Left lobe of liver (tissue), 2 donors: ENCODE measurements at regions not wholly inside any gene's neighbourhood (a gene's known extent, or its start where the extent isn't known, plus 50 kb on each side); places are given as distances from the start of the nearest gene placed in this dataset.
"Not testable (repeated sequence)": the region's sequence is repeated elsewhere in the genome, so short reads cannot be mapped to it uniquely, and the experiment has no call there.

Experiments
- ATAC-seq: fragments of 200-7000 bp; cut with Tn5 transposase; one replicate; pipeline ENCODE4 v1.9.1; 2020; ENCODE audit warnings: mild to moderate bottlenecking, moderate library complexity
- DNase-seq: peaks from one replicate; pipeline ENCODE4 v3.0.0-alpha.2; 2020; ENCODE audit warnings: low spot score
- donor health status: DM: no; HTN: no; CAD: no; lungs with moderate emphysema.
- donor health status: DM: no; HTN: yes; CAD: no.

DNA sequence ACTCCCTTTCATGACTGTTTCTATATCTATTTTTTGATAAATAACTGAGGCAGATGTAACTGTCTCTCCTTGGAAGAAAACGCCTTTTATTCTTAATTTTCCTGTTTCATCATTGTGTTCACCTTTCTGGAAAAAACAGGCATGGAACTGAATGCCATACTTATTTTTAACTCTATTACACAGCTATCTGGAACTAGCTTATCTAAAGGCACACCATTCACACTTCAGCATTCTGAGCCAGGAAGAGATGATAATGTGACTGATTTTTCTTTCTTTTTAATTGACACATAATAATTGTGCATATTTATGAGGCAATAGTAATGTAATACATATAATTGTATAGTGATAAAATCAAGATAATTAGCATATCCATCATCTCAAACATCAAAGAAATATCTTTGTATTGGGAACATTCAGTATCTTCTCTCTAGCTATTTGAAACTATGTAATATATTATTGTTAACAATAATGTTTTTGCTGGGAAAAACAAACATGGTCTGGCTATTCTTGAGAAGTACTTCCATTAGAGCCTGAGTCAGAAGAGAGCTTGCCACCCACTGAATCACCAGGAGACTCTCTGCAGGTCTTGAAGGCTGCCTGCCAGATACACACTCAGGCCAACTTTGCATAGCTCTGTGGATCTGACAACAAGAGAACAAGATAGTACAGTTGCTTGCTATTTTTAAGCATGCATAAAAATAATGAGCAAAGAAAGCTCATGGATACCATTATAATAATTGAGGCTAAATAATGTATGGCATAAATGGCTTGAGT, 501.0 kb upstream of the EDIL3 start:
- DNase-seq (no peak), ATAC-seq (no peak)

DNA sequence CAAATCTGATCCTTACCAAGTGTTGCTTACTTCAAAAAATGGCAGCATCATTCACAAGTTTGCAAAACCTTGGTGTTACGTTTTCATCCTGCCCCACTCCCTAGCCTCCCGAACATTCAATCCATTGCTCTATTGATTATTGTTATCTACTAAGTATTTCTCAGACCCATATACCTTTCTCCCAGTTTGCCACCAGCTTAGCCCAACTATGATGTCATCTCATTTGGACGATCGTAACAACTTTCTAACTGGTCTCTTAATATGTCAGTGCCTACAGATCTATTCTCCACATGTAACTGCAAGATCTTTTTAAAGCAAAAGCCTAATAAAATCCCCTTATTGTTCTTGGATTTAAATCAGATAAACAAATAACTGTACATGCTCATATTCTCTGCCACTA, 497.1 kb upstream of the EDIL3 start:
- no peak for ATAC-seq
- no peak for DNase-seq

DNA sequence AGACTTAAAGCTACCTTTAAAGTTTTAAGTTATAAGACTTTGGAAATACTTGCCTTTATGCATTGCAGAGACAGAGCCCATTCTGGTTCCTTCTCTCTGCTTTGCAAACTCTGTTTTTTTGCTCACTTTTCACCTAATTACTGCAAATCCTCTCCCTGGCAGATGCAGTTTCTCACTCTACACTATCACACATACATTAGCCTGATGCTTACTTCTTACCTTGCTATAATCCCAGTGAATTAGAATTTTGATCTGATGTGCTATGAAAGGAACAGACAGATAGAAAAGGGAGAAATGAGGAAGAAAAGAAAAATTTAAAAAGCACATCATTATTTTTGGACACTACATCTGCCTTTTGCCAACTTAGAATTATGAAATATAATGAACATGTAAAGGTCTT, 489.5 kb upstream of the EDIL3 start:
- ATAC-seq, result no peak
- no peak for DNase-seq

DNA sequence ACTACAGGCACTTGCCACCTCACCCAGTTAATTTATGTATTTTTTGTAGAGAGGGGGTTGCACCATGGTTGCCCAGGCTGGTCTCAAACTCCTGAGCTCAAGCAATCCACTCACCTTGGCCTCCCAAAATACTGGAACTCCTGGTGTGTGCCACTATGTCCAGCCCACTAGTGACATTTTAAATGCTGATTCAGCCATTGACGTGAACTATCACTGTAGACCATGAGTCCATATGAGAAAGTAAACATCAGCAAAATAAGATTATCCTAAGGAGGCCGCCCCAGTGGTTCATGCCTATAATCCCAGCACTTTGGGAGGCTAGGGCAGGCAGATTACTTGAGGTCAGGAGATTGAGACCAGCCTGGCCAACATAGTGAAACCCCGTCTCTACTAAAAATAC, 488.1 kb upstream of the EDIL3 start:
- ATAC-seq (no peak), DNase-seq (no peak)

DNA sequence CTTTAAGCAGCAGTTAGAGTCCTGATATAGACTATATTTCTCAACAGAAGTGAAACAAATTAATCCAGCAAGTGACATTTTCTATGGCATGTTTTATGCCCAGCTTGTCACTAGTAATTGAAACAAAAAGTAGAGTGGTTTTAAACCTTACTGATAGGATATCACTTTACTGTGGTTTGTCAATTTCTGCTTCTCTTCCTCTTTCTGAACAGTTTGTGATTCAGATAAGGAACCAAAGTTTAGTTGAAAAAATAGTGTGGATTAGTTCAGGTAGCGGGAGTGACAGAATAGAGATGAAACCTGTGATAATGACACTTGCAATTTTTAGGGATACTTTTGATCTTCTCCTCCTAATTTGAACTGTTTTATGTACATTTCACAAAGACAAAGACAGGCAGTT, 485.7 kb upstream of the EDIL3 start:
- DNase-seq, result no peak
- no peak for ATAC-seq

DNA sequence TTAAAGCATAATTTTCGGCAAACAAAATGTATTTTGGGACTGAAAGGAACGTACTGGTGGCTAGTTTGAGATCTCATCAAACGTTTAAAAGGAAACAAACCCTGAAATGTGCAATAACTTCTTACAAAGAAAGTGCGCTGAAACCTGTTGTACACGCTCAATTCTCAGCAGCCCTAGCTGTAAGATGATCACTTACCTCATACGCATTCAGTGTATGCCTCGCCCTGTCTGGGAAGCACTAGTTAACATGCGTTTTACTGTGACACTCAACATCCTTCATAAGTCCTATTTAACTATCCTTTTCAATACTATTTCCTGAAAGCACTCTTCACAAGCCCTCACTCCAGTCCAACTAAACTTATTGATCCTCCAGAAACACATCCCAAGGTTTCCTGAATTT, 485.0 kb upstream of the EDIL3 start:
- no peak for ATAC-seq

DNA sequence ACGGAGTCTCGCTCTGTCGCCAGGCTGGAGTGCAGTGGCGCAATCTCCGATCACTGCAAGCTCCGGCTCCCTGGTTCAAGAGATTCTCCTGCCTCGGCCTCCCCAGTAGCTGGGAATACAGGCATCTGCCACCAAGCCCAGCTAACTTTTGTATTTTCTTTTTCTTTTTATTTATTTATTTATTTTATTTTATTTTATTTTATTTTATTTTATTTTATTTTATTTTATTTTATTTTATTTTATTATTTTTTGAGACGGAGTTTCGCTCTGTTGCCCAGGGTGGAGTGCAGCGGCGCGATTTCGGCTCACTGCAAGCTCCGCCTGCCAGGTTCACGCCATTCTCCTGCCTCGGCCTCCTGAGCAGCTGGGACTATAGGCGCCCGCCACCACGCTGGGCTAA, 479.3 kb upstream of the EDIL3 start:
- ATAC-seq, DNase-seq: not testable (repeated sequence)

More for the DNA sequence above, 485.0 kb upstream of the EDIL3 start:
- DNase-seq, result no peak

DNA sequence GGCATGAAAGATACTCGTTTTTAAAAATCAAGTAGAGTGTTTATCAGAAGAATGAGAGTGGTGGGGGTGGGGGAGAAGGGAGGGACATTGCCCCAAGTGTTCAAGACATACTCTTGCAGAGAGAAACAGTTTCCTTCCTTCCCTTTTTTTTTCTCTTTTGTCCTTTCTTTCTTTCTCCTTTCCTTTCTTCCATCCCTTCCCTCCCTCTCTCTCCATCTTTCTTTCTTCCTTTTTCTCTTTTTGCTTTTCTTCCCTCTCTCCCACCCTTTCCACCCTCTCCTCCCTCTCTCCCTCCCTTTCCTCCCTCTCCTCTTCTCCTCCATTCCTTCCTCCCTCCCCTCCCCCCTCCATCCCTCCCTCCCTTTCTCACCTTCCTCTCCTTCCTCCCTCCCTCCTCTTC, 478.3 kb upstream of the EDIL3 start:
- DNase-seq, result no peak

DNA sequence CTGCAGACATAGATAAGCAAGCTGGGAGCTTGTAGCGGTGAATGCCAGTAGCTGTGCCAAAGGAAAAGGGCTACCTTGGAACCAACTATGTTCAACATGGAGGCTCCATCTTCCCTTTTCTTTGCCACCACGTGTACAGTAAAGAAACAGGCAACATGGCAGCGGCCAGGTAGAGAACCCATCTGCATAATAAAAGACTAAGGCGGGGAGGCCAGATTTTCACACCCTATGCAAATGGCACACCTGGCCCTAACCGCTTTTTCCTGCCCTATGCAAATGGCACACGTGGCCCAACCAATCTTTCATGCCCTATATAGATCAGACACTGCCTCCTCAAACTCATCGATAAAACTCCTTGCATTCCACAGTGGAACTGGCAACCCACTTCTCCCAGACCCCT, 477.5 kb upstream of the EDIL3 start:
- ATAC-seq (no peak), DNase-seq (no peak)

More for the DNA sequence above, 478.3 kb upstream of the EDIL3 start:
- no peak for ATAC-seq

DNA sequence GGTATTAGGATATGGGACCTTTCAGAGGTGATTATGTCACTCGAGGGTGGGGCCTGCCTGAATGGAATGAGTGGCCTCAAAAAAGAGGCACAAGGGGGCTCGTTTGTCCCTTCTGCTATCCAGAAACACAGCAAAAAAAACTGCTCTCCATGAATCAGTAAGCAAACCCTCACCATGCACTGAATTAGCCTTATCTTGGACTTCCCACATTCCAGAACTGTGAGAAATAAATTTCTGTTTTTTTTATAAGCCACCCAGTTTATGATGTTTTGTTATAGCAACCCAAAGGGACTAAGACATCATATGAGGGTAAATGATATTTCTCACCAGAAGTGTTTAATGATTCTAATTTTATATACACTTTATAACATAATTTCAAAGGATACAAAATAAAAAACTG, 476.6 kb upstream of the EDIL3 start:
- DNase-seq (no peak), ATAC-seq (no peak)

DNA sequence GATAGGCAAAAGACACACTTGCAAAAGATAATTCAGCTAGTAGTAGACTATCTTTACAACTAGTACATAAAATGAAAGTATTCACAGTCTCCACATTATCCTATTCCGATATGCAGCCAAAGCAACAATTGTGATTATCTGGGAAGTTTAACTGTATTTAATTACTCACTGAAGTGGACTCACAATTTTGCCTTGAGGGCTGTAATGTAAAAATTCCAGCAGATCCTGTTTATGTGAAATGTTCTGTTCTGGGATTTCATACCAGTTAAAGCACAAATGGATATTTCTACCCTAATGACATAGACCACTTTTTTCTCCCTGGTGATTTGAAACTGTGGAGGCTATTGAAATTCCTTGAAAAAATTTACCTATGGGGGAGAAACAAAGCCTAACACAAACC, 474.4 kb upstream of the EDIL3 start:
- ATAC-seq, result no peak
- DNase-seq, result no peak

DNA sequence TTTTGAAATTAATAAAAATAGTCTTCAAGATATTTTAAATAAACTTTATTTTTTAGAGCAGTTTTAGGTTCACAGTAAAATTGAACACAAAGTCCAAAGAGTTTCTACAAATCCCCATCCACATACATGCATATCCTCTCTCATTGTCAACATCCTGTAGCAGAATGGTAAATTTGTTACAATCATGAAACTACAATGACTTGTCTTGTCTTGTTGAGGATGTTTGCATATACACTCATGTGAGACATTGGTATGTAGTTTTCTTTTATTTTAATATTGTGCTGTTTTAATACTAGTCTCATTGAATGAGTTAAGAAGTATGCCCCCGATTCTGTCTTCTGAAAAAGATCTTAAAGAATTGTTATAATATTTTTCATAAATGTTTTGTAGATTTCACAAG, 447.0 kb upstream of the EDIL3 start:
- no peak for DNase-seq
- ATAC-seq, result no peak

DNA sequence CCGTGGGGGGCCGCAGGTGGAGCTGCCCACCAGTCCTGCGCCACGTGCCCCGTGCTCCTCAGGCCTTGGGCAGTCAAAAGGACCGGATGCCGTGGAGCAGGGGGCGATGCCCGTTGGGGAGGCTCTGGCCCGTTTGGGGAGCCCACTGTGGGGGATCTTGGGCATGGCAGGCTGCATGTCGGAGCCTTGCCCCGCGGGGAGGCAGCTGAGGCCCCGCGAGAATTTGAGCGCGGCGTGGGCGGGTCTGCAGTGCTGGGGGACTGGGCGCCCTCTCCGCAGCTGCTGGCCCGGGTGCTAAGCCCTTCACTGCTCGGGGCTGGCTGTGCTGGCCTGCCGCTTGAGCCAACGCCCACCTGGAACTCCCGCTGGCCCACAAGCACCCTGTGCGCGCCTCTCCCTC, 445.6 kb upstream of the EDIL3 start:
- DNase-seq (no peak), ATAC-seq (no peak)

DNA sequence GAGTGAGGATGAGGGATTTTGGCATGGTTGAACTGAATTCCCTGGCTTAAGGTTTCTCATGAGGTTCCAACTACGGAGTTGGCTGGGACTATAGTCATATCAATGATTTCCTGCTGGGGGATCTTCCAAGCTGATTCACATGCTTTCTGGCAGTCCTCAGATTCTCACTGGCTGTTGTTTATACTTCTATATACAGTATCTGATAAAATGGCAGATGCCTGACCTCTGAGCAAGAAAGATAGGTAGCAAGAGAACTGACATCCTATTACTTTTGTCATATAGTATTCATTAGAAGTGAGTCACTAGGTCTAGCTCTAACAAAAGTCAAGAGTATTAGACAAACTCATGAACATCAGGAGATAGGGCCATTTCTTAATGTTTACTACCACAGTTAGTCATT, 440.9 kb upstream of the EDIL3 start:
- DNase-seq, result no peak
- ATAC-seq, result no peak

DNA sequence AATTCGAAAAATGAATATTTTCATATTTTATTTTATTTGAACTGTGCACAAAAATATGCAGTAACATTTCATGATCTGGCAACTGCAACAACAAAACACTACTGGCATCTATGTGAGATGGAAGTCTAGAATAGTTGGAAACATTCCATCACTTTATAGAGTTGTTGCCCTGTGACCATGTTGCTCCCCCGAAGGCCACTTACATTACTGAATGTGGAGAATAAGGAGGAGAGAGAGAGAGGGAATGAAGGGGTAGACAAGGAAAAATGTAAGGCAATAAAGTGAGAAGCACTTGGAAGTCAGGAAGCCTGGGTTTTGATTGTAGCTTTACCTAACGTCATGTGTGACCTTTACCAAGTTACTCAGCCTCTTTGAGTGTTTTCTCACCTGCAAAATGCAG, 437.2 kb upstream of the EDIL3 start:
- DNase-seq, result no peak
- no peak for ATAC-seq

DNA sequence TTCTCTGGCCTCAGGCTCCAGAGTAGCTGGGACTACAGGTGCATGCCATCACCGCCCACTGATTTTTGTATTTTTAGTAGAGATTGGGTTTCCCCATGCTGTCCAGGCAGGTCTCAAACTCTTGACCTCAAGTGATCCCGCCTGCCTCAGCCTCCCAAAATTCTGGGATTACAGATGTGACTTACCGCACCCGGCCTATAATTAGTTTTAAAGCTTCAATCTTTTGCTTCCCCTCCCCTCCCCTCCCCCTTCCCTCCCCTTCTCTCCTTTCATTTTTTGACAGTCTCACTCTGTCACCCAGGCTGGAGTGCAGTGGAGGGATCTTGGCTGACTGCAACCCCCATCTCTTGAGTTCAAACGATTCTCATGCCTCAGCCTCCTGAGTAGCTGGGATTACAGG, 433.3 kb upstream of the EDIL3 start:
- DNase-seq (no peak), ATAC-seq (no peak)

DNA sequence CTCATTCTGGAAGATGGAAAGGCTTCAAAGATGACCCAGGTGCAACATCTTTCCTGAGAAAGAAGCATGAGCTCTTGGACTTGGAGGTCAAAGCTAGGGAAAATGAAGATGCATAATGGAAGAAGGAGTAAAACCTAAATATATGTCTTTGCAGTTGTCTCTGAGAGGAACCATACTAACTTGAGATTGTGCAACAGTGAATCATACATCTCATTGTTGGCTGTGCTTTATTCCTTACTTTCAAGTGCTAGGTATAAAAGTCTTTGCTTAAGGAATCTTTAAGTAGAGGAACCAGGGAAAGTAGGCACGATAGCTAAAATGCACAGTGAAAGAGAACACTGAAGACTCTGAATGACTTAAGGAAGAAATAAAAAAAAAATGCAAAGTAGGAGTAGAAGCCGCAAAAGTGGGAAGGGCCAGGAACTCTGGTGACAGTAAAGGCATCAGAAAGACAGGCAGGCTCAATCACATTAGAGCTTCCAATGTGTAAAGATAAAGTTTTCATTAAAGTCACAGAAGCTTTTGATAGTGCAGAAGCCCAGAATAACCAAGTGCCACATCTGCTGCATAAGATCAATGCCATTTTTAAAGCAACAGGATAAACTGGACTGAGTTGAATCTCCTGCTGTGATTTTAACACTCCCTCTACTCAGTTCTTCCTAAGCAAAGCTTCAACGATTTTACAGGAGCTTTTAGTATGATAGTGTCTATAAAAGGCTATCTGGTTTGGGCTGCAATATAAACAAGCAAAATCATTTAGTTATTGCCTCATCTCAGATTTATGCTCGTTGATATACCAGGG, 432.3 kb upstream of the EDIL3 start:
- DNase-seq (no peak), ATAC-seq (no peak)

DNA sequence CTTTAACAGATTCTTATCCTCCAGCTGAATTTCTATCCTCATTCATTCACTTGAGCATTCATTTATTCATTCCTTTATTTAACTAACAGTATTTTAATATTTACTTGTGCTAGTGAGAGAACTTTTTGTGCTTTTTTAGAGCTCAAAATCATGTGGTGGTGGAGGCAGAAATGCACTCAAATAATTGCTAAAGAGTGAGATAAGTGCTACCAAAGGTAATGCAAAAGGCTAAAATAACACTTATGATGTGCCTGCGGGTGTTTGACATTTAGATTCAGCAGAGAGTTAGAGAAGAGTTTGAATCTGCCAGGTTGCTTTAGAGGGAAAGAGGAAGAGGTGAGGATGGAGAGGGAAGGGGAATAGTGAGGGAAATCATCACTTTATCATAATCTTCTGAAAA, 431.5 kb upstream of the EDIL3 start:
- ATAC-seq (no peak), DNase-seq (no peak)

DNA sequence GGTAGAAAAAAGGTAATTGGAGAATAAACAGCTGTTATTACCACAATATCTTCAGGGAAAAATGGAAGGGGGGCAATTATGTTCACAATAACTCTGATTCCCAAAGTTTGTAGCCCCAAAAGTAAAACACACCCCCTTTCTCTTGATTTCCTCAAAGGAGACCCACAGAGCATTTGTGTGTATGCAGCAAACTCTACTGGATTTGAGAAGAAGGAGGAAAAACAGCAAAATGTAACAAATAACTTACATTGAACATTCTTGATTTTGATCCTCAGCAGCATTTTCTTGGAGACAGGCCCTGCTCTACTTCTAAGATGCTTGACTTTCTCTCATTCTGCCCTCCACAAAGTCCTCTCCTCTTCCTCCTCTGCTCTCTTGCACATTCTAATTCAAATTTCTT, 420.8 kb upstream of the EDIL3 start:
- ATAC-seq, result no peak
- no peak for DNase-seq

DNA sequence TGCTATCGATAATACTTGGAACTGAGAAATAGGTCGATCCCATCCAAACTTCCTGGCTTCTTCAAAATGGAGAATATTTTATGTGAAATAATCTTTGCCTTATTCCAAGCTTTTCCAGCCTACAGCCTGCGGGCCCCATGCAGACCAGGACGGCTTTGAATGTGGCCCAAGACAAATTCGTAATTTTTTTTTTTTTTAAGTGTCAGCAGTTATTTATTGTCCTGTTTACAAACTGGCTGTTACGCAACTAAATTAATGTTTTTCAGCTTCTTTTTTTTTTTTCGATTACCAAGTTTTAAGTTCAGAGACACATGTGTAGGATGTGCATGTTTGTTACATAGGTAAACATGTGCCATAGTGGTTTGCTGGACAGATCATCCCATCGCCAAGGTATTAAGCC, 411.7 kb upstream of the EDIL3 start:
- DNase-seq (no peak), ATAC-seq (no peak)

DNA sequence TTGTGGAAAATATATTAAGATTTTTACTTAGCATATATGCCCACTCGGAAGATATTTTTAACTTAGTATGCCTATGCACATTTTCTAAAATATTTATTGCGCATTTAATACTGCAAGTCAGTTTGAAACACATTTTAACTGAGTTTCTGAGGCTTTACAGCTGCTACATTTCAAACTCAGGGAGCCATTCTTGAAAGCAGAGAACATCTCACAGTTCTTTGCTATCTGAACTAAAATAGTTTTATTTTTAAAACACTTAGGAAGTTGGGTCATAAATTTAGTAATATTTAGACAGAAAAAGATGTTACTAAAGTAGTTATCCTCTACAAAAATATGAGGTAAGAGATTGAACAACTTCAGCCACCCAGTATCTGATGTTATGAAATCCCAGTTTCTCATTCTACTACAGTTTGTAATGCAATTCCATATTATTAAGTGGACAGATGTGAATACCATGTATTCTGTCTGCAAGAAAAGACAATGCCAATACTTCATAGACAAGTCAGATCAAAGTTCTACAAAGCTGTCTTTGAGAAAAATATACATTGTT, 409.9 kb upstream of the EDIL3 start:
- no peak for ATAC-seq
- DNase-seq, result no peak

DNA sequence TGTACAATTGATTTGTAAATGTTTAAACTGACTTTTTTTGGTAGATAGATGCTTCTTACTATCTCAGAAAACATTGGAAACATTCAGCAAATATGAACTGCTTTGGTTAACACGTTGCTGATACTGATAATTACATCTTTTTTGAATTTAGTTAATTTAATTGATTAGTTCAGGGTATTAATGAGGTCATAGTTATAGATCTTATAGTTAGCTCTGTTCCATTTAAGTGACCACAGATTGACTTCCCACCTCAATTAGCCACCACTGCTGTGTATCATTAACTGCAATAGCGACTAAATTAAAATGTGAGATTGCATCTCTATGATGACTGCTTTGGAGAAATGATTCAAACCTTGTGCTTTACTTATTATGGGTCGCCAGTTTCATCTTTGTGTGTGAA, 407.1 kb upstream of the EDIL3 start:
- ATAC-seq (no peak), DNase-seq (no peak)
